ENCODE measurements at regions not wholly inside any gene's neighbourhood (a gene's known extent, or its start where the extent isn't known, plus 50 kb on each side); places are given as distances from the start of the nearest gene placed in this dataset.

- TF ChIP-seq TAF1 (IDR thresholded peaks at IDR 0.05; ENCODE audit: borderline replicate concordance, low read depth, low read length) (no peak), POLR2A (IDR thresholded peaks at IDR 0.05; ENCODE audit: low read depth, low read length) (no peak)
Observed at GRCh38 chr3:193897731-193898180, 238.2 kb upstream of the HES1 start.

Measured in GM12892 (cell line).